ENCODE measurements at regions not wholly inside any gene's neighbourhood (a gene's known extent, or its start where the extent isn't known, plus 50 kb on each side); places are given as distances from the start of the nearest gene placed in this dataset.

GRCh38 chrX:131778269-131779218, 234.7 kb downstream of the OR13H1 start:
- DNase-seq, result peak in 25 of 56 donors; percentile 4 to 78 (median 54)

DNA sequence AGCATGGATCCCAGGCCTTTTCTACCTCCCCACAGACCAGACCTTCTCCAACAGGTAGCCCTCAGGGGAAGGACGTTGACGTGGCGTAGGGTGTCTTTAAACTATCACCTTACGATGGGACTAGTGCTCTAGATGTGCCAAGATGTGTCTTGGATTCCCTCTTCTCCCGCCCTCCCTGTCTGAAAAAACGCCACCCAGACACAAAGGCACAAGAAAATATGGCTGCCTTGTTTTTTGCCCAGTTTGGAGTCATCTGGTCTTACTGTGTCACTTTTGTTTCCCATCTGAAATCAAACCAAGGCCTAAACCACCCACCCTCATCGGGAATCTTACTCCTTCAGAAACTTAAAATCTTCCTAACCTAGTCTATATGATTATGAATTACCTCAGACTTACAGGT, 235.4 kb downstream of the OR13H1 start:
- DNase-seq, result no peak

DNA sequence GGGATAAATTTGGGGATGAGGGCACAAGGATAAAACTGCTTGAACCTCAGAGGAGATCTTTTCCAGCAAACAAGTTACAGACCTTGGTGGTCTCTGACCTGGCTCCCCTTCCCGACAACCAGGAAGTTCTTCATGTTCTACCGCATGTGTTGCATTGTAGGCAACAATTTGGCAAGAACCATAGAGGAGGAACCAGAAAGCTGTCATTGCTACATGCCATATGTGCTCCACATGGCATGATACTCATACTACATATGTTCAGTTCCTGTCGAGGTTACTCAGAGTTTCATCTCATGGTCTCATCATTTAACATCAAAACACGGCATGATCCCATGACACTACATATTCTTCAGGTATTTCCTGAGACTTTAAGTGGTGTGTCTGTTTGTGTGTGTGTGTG, 235.9 kb downstream of the OR13H1 start:
- DNase-seq, result no peak

DNA sequence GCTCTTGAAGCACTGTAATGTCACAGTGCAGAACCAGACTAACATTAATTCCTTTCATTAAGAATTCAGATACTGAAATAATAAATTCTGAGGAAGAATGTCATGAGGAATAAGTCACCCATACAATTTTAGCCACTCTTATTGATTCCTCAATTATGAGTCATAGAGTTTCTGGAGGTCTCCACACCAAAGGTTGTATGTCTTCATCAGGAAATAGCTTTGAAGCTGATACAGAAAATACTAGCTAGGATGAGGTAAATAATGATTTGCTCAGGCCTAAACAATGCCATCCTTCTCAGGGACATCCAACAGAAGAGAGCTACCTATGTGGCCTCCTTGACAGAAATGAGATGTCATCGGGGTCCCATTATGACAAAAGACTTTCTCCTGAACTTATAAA, 238.8 kb downstream of the OR13H1 start:
- no peak for DNase-seq

DNA sequence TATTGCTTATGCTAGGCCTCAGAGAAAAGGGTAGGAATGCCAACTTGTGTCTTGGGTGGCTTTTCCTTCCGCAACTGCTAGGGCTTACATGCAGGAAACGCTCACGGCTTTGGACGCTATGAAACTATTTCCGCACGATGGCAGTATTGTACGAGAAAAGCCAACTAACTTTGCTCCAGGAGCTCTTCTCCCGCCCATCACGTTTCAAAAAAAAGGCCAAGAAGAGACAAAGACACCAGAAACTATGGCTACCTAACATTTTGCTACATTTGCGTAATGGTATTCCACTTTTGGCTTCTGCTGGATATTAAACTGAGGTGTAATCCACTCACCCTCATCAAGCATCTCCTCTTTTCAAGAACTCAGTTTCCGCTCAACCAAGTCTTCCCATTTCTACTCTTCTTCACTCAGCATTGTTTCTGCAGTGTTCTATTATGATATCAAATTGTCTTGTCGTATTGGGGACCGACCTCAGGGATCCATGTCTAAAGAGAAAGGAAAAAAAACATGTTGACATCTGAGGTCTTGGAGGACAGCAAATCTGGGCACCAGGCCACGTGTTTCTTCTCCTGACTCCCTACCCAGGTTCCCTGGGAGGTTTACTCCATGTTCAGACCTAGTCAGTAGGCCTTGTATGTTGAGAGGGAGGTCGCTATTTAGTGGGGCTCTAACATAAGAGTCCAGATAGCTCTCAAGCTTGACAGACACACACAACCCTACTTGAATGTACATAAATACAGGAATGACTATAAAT, 239.4 kb upstream of the STK26 start:
- peak in 25 of 56 donors; percentile 0 to 83 (median 50) for DNase-seq

GRCh38 chrX:131789664-131790063, 233.4 kb upstream of the STK26 start:
- no peak for DNase-seq

- DNase-seq, result peak in 1 of 56 donors; percentile 20
Observed at GRCh38 chrX:131791608-131792355, 231.3 kb upstream of the STK26 start.

DNA sequence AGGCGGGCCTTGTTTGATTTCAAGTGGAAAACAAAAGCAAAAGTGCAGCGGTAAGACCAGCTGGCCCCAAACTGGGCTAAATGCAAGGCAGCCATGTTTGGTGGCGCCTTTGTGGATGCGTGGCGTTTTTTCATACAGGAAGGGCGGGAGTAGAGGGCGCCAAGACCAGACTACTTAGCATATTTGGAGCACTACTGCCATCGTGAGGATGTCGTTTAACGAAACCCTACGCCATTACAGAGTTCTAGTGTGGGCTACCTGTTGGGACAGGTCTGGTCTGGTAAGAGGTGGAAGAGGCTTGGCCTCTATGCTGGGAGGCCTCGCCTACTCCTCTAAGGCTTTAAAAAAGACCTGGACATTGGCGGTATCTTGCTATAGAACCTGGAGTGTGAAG, 230.7 kb upstream of the STK26 start:
- peak in 25 of 56 donors; percentile 20 to 89 (median 82) for DNase-seq

DNA sequence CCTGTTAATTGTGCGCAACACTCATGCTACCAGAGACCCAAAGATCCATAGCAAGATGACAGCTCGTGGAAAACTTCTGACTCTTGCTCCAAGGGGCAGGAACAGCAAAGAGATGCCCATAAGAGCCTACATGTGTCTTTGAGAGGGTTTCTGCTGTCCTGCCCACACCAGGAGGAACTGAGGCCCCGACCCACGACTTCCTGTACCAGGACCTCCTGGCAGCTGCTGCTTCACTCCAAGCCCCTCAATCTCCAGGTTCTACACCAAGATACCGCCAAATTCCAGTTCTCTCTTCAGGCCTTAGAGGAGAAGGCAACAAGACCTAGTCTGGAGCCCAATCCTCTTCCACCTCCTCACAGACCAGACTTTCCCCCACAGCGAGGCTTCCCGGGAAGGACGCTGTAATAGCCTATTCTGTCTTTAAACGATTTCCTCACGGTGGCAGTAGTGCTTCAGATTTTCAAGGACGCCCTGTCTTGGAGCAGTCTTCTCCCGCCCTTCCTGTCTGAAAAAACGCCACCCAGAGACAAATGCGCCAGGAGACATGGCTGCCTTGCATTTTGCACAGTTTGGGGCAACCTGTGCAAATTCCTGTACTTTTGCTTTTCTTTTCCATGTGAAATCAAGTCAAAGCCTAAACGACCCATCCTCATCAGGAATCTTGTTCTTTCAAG, 230.2 kb upstream of the STK26 start:
- DNase-seq, result peak in 25 of 56 donors; percentile 22 to 90 (median 76)

DNA sequence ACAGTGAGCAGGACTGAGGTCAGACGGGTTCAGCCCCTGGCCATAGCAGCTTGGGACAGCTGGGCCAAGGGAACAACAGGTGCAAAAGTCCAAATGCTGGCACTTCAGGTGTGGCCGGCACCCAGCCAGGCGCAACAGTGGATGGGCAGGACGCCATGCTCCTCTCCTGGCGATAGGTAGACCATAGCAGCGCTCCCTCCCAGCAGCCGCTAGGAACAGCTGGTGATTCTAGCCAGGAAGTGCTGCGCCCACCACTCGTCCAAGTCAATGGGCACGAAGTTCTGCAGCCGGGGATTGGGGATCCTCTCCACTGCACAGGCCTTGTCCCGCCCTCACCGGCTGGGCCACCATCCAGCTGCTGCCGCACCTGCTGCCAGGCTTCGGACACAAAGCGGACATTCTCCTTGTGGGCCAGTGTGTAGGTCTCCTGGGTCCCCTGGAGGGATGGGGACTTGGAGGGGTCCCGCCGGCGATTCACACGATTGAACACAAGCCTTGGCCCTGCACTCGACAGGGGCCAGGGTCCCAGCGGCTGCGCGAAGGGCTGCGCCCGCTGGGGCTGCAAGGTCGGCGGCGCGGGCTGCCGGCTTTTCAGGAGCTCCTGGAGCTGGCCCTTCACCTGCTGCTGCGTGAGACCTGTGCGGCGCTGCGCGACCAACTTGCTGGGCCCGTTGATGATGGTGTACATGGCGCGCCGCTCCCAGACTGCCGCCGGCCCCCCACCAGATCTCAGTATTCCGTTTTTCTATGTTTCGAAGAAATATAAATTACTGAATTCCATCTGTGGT, 227.5 kb upstream of the STK26 start:
- DNase-seq, result no peak

DNA sequence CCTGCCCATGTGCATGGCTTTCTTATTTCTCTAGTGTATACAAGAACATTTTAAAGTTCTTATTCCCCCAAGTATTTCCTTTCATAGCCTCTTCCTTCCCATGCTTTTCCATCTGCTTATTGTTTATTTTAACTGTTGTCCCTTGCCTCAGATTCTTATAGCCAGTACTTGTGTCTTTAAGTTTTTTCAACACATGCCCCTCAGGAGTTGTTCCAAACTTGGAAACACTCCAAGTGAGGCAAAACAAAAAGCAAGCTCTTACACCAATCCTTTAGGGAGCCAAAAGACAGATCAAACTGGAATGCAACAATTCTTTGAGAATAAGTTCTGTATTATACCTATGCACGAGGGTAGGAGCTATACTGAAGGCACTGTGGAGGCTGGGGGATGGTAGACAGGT, 222.0 kb upstream of the STK26 start:
- DNase-seq, result no peak

DNA sequence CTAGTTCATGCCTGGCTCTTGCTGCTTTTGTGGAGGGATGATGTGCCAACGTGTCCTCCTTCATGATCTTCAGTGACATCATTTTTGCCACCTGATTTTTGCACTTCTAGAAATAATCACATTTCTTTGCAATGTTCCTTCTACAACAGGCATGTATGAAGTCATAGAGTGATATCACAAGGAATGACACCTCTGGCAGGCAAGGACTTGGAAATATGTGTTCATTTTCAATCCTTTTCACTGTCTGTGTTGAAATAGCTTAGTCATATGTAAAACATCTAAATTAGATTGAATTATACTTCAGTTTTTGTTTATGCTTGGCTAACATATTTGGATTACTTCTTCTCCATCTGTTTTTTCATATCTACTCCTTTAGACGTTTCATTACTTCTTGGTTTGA, 221.2 kb upstream of the STK26 start:
- no peak for DNase-seq

GRCh38 chrX:131802836-131803626, 220.1 kb upstream of the STK26 start:
- peak in 25 of 56 donors; percentile 4 to 87 (median 63) for DNase-seq

- peak in 31 of 56 donors; percentile 0 to 81 (median 61) for DNase-seq
Observed at GRCh38 chrX:131812847-131813825, 210.0 kb upstream of the STK26 start.

- peak in 39 of 56 donors; percentile 3 to 85 (median 44) for DNase-seq
Observed at GRCh38 chrX:131816551-131817136, 206.5 kb upstream of the STK26 start.

- DNase-seq, result no peak
Observed at GRCh38 chrX:131818297-131818936, 204.7 kb upstream of the STK26 start.

All from nucleus accumbens (tissue), 56 donors.